HCEC 1CT (cell line): ENCODE measurements at regions not wholly inside any gene's neighbourhood (a gene's known extent, or its start where the extent isn't known, plus 50 kb on each side); places are given as distances from the start of the nearest gene placed in this dataset.

Experiments used
- DNase-seq: peaks from one replicate; pipeline ENCODE4 v3.0.0-alpha.2; 2017

- DNase-seq = no peak
Observed at GRCh38 chr10:49463605-49464004, 67.7 kb upstream of the DRGX start.

GRCh38 chr10:49458869-49459268, 63.0 kb upstream of the DRGX start:
- no peak for DNase-seq

GRCh38 chr10:49457686-49458085, 61.8 kb upstream of the DRGX start:
- DNase-seq = no peak

DNA sequence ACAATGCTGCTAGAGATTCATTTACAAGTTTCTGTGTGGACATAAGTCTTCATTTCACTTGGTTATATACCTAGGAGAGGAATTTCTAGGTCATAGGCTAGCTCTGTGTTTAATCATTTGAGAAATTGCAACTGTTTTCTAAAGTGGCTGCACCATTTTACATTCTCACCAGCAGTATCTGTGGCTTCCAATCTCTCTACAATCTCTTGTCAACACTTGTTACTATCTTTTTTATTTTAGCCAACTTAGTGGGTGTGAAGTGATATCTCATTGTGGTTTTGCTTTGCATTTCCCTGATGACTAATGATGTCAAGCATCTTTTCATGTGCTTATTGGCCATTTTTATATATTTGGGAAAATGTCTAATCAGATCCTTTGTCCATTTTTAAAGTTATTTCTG, 53.0 kb upstream of the DRGX start:
- DNase-seq = no peak

- peak; percentile 39 for DNase-seq
Observed at GRCh38 chr10:49446031-49446430, 50.1 kb upstream of the DRGX start.
